ENCODE measurements at regions not wholly inside any gene's neighbourhood (a gene's known extent, or its start where the extent isn't known, plus 50 kb on each side); places are given as distances from the start of the nearest gene placed in this dataset.

DNA sequence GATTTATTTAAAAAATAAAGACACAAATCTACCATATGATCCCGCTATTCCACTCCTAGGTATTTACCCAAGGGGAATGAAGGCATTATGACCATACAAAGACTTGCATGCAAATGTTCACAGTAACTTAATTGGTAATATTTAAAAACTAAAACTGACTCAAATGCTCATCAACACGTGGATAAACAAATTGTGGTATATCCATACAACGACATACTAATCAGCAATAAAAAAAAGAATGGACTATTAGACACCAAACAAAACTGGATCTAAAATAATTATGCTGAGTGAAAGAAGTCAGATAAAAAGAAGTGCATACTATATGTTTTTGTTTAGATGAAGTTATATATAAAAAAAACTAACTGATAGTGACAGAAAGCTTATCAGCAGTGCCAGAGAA, 428.3 kb downstream of the ZEB2 start:
- H3K36me3 Mint-ChIP-seq, result peaks cover 1% of the 10 kb centered on the region
- H3K4me1 ChIP-seq, result no peaks in the 10 kb centered on the region
- H3K9me3 ChIP-seq (ENCODE audit: low read depth), result no peaks in the 10 kb centered on the region
- no peak overlapping the region for H3K4me3 Mint-ChIP-seq
- H3K4me3 ChIP-seq, result no peak overlapping the region
- no peak for DNase-seq (ENCODE audit: low spot score)
- H3K9ac ChIP-seq, result no peak overlapping the region
- no peaks in the 10 kb centered on the region for H3F3A ChIP-seq (ENCODE audit: low read depth)
- peaks cover 9% of the 10 kb centered on the region for H3K9me3 Mint-ChIP-seq
- H4K20me1 ChIP-seq (ENCODE audit: low read depth), result no peaks in the 10 kb centered on the region
- H3K4me2 ChIP-seq, result no peak overlapping the region
- no peak overlapping the region for H3K27ac Mint-ChIP-seq
- H3K27me3 Mint-ChIP-seq (ENCODE audit: insufficient read depth, low read depth), result no peaks in the 10 kb centered on the region
- peaks cover 8% of the 10 kb centered on the region for H3K36me3 ChIP-seq
- H3K79me2 ChIP-seq (ENCODE audit: low read depth), result no peaks in the 10 kb centered on the region
- H3K4me1 Mint-ChIP-seq, result no peaks in the 10 kb centered on the region
- H3K27ac ChIP-seq, result no peak overlapping the region
- H3K27me3 ChIP-seq, result no peaks in the 10 kb centered on the region
- no peak for TF ChIP-seq EZH2phosphoT487 (IDR thresholded peaks at IDR 0.05)
- no peak for TF ChIP-seq CTCF (IDR thresholded peaks at IDR 0.05)
- no peak for TF ChIP-seq EZH2 (IDR thresholded peaks at IDR 0.05)
- H2AFZ ChIP-seq (replicated peaks), result no peak overlapping the region

GRCh38 chr2:144088863-144089262, 431.1 kb downstream of the ZEB2 start:
- Histone ChIP-seq H3K27me3 (no peaks in the 10 kb centered on the region), H3K27ac (no peak overlapping the region), H3K79me2 (ENCODE audit: low read depth) (no peaks in the 10 kb centered on the region), H3K4me2 (no peak overlapping the region), H3K4me1 (no peaks in the 10 kb centered on the region), H3F3A (ENCODE audit: low read depth) (no peaks in the 10 kb centered on the region), H4K20me1 (ENCODE audit: low read depth) (no peaks in the 10 kb centered on the region), H3K9me3 (ENCODE audit: low read depth) (no peaks in the 10 kb centered on the region), H3K4me3 (no peak overlapping the region), H3K9ac (no peak overlapping the region), H2AFZ (replicated peaks) (no peak overlapping the region), H3K36me3 (peaks cover 8% of the 10 kb centered on the region)
- Mint-ChIP-seq H3K27me3 (ENCODE audit: insufficient read depth, low read depth) (no peaks in the 10 kb centered on the region), H3K4me3 (no peak overlapping the region), H3K36me3 (no peaks in the 10 kb centered on the region), H3K4me1 (no peaks in the 10 kb centered on the region), H3K9me3 (peaks cover 9% of the 10 kb centered on the region), H3K27ac (no peak overlapping the region)
- TF ChIP-seq EZH2phosphoT487 (IDR thresholded peaks at IDR 0.05) (no peak), EZH2 (IDR thresholded peaks at IDR 0.05) (no peak), CTCF (IDR thresholded peaks at IDR 0.05) (no peak)
- DNase-seq (ENCODE audit: low spot score), result no peak

- Histone ChIP-seq H3K4me2 (no peak overlapping the region), H3K27ac (no peak overlapping the region), H3F3A (ENCODE audit: low read depth) (no peaks in the 10 kb centered on the region), H3K4me3 (no peak overlapping the region), H3K27me3 (no peaks in the 10 kb centered on the region), H3K4me1 (no peaks in the 10 kb centered on the region), H3K79me2 (ENCODE audit: low read depth) (no peaks in the 10 kb centered on the region), H2AFZ (replicated peaks) (no peak overlapping the region), H4K20me1 (ENCODE audit: low read depth) (no peaks in the 10 kb centered on the region), H3K36me3 (peaks cover 8% of the 10 kb centered on the region), H3K9me3 (ENCODE audit: low read depth) (no peaks in the 10 kb centered on the region), H3K9ac (no peak overlapping the region)
- no peak overlapping the region for H3K4me3 Mint-ChIP-seq
- no peaks in the 10 kb centered on the region for H3K4me1 Mint-ChIP-seq
- H3K27ac Mint-ChIP-seq, result no peak overlapping the region
- no peaks in the 10 kb centered on the region for H3K27me3 Mint-ChIP-seq (ENCODE audit: insufficient read depth, low read depth)
- H3K9me3 Mint-ChIP-seq, result peaks cover 9% of the 10 kb centered on the region
- H3K36me3 Mint-ChIP-seq, result no peaks in the 10 kb centered on the region
- no peak for TF ChIP-seq EZH2phosphoT487 (IDR thresholded peaks at IDR 0.05)
- TF ChIP-seq EZH2 (IDR thresholded peaks at IDR 0.05), result no peak
- TF ChIP-seq CTCF (IDR thresholded peaks at IDR 0.05), result no peak
- no peak for DNase-seq (ENCODE audit: low spot score)
Measured at GRCh38 chr2:144086965-144087364, 433.0 kb downstream of the ZEB2 start.

- no peak for DNase-seq (ENCODE audit: low spot score)
- Histone ChIP-seq H3K36me3 (no peaks in the 10 kb centered on the region), H3K4me1 (no peaks in the 10 kb centered on the region), H3K27me3 (no peaks in the 10 kb centered on the region), H3K4me3 (no peak overlapping the region), H4K20me1 (ENCODE audit: low read depth) (no peaks in the 10 kb centered on the region), H3K9me3 (ENCODE audit: low read depth) (no peaks in the 10 kb centered on the region), H3F3A (ENCODE audit: low read depth) (no peaks in the 10 kb centered on the region), H3K9ac (no peak overlapping the region), H3K79me2 (ENCODE audit: low read depth) (no peaks in the 10 kb centered on the region), H2AFZ (replicated peaks) (no peak overlapping the region), H3K27ac (no peak overlapping the region), H3K4me2 (no peak overlapping the region)
- Mint-ChIP-seq H3K4me3 (no peak overlapping the region), H3K27ac (no peak overlapping the region), H3K4me1 (no peaks in the 10 kb centered on the region), H3K36me3 (no peaks in the 10 kb centered on the region), H3K27me3 (ENCODE audit: insufficient read depth, low read depth) (no peaks in the 10 kb centered on the region), H3K9me3 (no peaks in the 10 kb centered on the region)
- TF ChIP-seq EZH2 (IDR thresholded peaks at IDR 0.05), result no peak
- no peak for TF ChIP-seq EZH2phosphoT487 (IDR thresholded peaks at IDR 0.05)
- no peak for TF ChIP-seq CTCF (IDR thresholded peaks at IDR 0.05)
Measured at GRCh38 chr2:144085016-144085415, 434.9 kb downstream of the ZEB2 start.

All from neural progenitor cell (in vitro differentiated cells).